Upper lobe of left lung (tissue), 6 donors: ENCODE measurements at regions not wholly inside any gene's neighbourhood (a gene's known extent, or its start where the extent isn't known, plus 50 kb on each side); places are given as distances from the start of the nearest gene placed in this dataset.
"Not testable (repeated sequence)": the region's sequence is repeated elsewhere in the genome, so short reads cannot be mapped to it uniquely, and the experiment has no call there.

Experiments
- ATAC-seq, 2 donors: fragments of 200-7000 bp; cut with Tn5 transposase; one replicate each; pipeline ENCODE4 v1.9.1; 2022; ENCODE audit warnings: mild to moderate bottlenecking in 2 of 2, moderate library complexity in 2 of 2; ENCODE audit not compliant: low FRiP score in 2 of 2
- DNase-seq, 2 donors: peaks; one replicate each; pipeline ENCODE4 v3.0.0-alpha.2; 2019 to 2020
- H3K27ac ChIP-seq, 4 donors: fragments of 200-600 bp; sonication (generic); one replicate each; pipeline ENCODE4 v1.5.1; 2016 to 2019
- H3K27me3 ChIP-seq, 4 donors: fragments of 200-600 bp; sonication (generic); one replicate each; pipeline ENCODE4 v1.5.1; 2017 to 2019
- H3K36me3 ChIP-seq, 4 donors: fragments of 200-600 bp; sonication (generic); one replicate each; pipeline ENCODE4 v1.5.1; 2016 to 2019
- H3K4me1 ChIP-seq, 4 donors: fragments of 200-600 bp; sonication (generic); one replicate each; pipeline ENCODE4 v1.5.1; 2018 to 2019
- H3K4me3 ChIP-seq, 4 donors: fragments of 200-600 bp; sonication (generic); one replicate each; pipeline ENCODE4 v1.5.1; 2017 to 2019; ENCODE audit warnings: mild to moderate bottlenecking in 2 of 4, moderate library complexity in 1 of 4
- H3K9me3 ChIP-seq, 4 donors: fragments of 200-600 bp; sonication (generic); one replicate each; pipeline ENCODE4 v1.5.1; 2018 to 2019
- CTCF ChIP-seq, 6 experiments: fragments of 450-650 bp in 4 of 6; fragments of 200-600 bp in 2 of 6; sonication (generic) in 2 of 6; IDR thresholded peaks; one replicate each; pipeline ENCODE4 v1.5.1; 2016 to 2019; ENCODE audit warnings: antibody characterized with exemption in 6 of 6
- EP300 ChIP-seq, 4 donors: sonication (generic); formaldehyde crosslinking; IDR thresholded peaks; one replicate each; pipeline ENCODE4 v1.5.1; 2017; ENCODE audit warnings: antibody characterized with exemption in 4 of 4, control low read depth in 2 of 4
- POLR2A ChIP-seq, 4 donors: fragments of 450-650 bp; IDR thresholded peaks; one replicate each; pipeline ENCODE4 v1.5.1; 2016 to 2017; ENCODE audit warnings: antibody characterized with exemption in 4 of 4, mild to moderate bottlenecking in 2 of 4
- POLR2AphosphoS5 ChIP-seq, 2 donors: sonication (generic); formaldehyde crosslinking; IDR thresholded peaks; one replicate each; pipeline ENCODE4 v1.5.1; 2017; ENCODE audit warnings: antibody characterized with exemption in 2 of 2
- WGBS, 2 donors: methylation state at CpG; one replicate each; pipeline ENCODE4 v1.1.5; 2017 to 2018; 5-methylcytosine and 5-hydroxymethylcytosine counted together
- donor health status: DM: no; HTN: no; CAD: no; lungs with moderate emphysema.
- donor health status: DM: no; HTN: yes; CAD: no; lungs with severe emphysema.

DNA sequence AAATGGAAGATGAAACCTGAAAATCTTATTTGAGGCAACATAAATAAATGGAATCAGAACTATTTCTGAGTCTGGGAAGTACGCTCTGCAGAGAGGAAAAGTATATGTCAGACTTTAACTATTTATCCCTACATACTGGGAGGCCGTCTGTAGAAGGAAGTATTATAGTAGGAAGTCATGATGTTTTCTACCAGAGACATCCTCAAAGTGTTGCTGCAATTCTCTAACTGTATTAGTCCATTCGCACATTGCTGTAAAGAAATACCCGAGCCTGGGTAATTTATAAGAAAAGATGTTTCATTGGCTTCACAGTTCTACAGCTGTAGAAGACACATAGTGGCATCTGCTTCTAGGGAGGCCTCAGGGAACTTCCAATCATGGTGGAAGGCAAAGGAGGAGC lies 88.7 kb upstream of the TBL1X start:
- no peak for TF ChIP-seq EP300 (IDR thresholded peaks at IDR 0.05)
- no peak for TF ChIP-seq POLR2A (IDR thresholded peaks at IDR 0.05)
- no peak for TF ChIP-seq CTCF (IDR thresholded peaks at IDR 0.05)
- TF ChIP-seq POLR2AphosphoS5 (IDR thresholded peaks at IDR 0.05): no peak

GRCh38 chrX:9377216-9377615 lies 87.6 kb upstream of the TBL1X start:
- not testable (repeated sequence) for DNase-seq, H3K36me3 ChIP-seq, H3K4me1 ChIP-seq, H3K9me3 ChIP-seq, H3K27me3 ChIP-seq, H3K27ac ChIP-seq, ATAC-seq, H3K4me3 ChIP-seq
- WGBS, 2 donors: 90 to 95% methylated on average over 3 of the region's 3 CpGs

More for the DNA sequence above, 88.7 kb upstream of the TBL1X start:
- H3K9me3 ChIP-seq: no peaks in the 10 kb centered on the region
- H3K27ac ChIP-seq: no peak overlapping the region
- ATAC-seq: no peak
- no peaks in the 10 kb centered on the region for H3K36me3 ChIP-seq
- H3K27me3 ChIP-seq: no peaks in the 10 kb centered on the region
- WGBS, 2 donors: 72 to 88% methylated on average over 4 of the region's 4 CpGs
- DNase-seq: no peak
- H3K4me3 ChIP-seq: no peak overlapping the region
- no peaks in the 10 kb centered on the region for H3K4me1 ChIP-seq

DNA sequence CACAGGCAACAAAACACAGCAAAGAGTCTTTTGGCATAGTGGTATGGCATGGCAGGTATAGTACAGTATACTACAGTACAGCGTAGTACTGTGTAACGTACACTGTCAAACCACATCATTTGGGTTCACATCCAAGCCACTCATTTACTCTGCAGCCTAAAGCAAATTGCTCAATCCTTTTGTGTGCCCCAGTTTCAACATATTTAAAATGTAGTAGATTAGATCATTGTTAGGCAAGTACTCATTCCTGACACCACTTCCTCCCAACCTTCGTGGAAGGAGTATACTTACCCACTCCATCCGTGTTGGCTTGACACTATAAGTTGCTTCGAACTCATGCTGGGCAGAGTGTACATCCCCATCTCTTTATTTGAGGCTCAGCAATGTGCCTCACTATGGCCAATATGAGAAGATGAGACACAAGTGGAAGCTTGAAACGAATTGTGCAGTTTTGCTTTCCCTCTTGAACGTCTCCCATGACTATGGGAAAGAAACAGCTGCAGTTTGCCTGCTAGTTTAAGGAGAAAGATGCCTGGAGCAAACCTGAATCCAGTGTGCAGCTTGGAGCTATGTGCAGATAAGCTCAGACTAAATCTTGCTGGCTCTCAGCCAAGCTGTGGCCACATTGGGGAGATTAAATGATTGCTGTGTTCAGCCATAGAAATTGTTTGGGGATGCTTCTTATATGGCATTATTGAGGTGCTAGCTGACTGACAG lies 85.7 kb upstream of the TBL1X start:
- Histone ChIP-seq H3K27me3 (no peaks in the 10 kb centered on the region), H3K4me3 (no peak overlapping the region), H3K27ac (no peak overlapping the region), H3K9me3 (no peaks in the 10 kb centered on the region), H3K36me3 (no peaks in the 10 kb centered on the region), H3K4me1 (no peaks in the 10 kb centered on the region)
- no peak for ATAC-seq
- TF ChIP-seq POLR2AphosphoS5 (IDR thresholded peaks at IDR 0.05): no peak
- no peak for TF ChIP-seq EP300 (IDR thresholded peaks at IDR 0.05)
- DNase-seq: no peak
- 38 to 53% methylated on average over 3 to 7 of the region's 7 CpGs for WGBS, 2 donors

- DNase-seq: no peak
- Histone ChIP-seq H3K27me3 (no peaks in the 10 kb centered on the region), H3K4me3 (no peak overlapping the region), H3K36me3 (no peaks in the 10 kb centered on the region), H3K9me3 (no peaks in the 10 kb centered on the region), H3K4me1 (no peaks in the 10 kb centered on the region), H3K27ac (no peak overlapping the region)
- 79 to 85% methylated on average over 8 to 10 of the region's 10 CpGs for WGBS, 2 donors
- no peak for TF ChIP-seq POLR2A (IDR thresholded peaks at IDR 0.05)
- no peak for TF ChIP-seq CTCF (IDR thresholded peaks at IDR 0.05)
- TF ChIP-seq EP300 (IDR thresholded peaks at IDR 0.05): no peak
- TF ChIP-seq POLR2AphosphoS5 (IDR thresholded peaks at IDR 0.05): no peak
- no peak for ATAC-seq
These were observed 84.9 kb upstream of the TBL1X start for GRCh38 chrX:9379697-9380551.

DNA sequence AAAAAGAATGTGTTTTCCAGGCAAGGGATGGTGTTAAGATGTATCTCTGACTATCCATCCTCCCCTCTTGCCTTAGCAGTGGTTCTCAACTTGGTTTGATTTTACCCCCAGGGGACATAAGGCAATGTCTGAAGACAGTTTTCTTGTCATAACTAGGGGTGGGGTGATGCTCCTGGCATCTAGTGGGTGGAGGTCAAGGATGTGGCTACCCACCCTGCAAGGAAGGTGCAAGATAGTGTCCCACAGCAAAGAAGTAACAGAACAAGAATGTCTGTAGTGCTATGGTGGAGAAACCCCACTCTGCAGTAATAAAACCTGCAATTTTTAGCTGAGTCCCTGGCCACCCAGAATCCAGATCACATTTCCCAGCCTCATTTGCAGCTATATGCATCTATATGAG lies 81.2 kb upstream of the TBL1X start:
- no peak for ATAC-seq
- H3K36me3 ChIP-seq: no peaks in the 10 kb centered on the region
- TF ChIP-seq POLR2AphosphoS5 (IDR thresholded peaks at IDR 0.05): no peak
- no peak for TF ChIP-seq CTCF (IDR thresholded peaks at IDR 0.05)
- TF ChIP-seq EP300 (IDR thresholded peaks at IDR 0.05): no peak
- DNase-seq: no peak
- H3K4me3 ChIP-seq: no peak overlapping the region
- H3K9me3 ChIP-seq: no peaks in the 10 kb centered on the region
- no peaks in the 10 kb centered on the region for H3K27me3 ChIP-seq
- no peak overlapping the region for H3K27ac ChIP-seq
- no peaks in the 10 kb centered on the region for H3K4me1 ChIP-seq
